Sigmoid colon (tissue), 6 donors: ENCODE measurements at regions not wholly inside any gene's neighbourhood (a gene's known extent, or its start where the extent isn't known, plus 50 kb on each side); places are given as distances from the start of the nearest gene placed in this dataset.

Experiments used
- DNase-seq: peaks from one replicate; pipeline ENCODE4 v3.0.0-alpha.2; 2019
- H3K27ac ChIP-seq, 4 donors: fragments of 200-600 bp; sonication (generic); one replicate each; pipeline ENCODE4 v1.5.1; 2016 to 2019; ENCODE audit warnings: mild to moderate bottlenecking in 1 of 4
- H3K27me3 ChIP-seq, 3 donors: fragments of 200-600 bp; sonication (generic); one replicate each; pipeline ENCODE4 v1.5.1; 2019; ENCODE audit warnings: mild to moderate bottlenecking in 1 of 3
- H3K36me3 ChIP-seq, 4 donors: fragments of 200-600 bp; sonication (generic); one replicate each; pipeline ENCODE4 v1.5.1; 2016 to 2019
- H3K4me1 ChIP-seq, 4 donors: fragments of 200-600 bp; sonication (generic); one replicate each; pipeline ENCODE4 v1.5.1; 2017 to 2019
- H3K4me3 ChIP-seq, 4 donors: fragments of 200-600 bp; sonication (generic); one replicate each; pipeline ENCODE4 v1.5.1; 2017 to 2019; ENCODE audit warnings: mild to moderate bottlenecking in 2 of 4, moderate library complexity in 1 of 4
- H3K9me3 ChIP-seq, 4 donors: fragments of 200-600 bp in 3 of 4; sonication (generic) in 3 of 4; one replicate each; pipeline versions ENCODE4 v1.5.1 to v1.6.1; 2013 to 2019
- EP300 ChIP-seq, 4 donors: sonication (generic); formaldehyde crosslinking; IDR thresholded peaks; one replicate each; pipeline ENCODE4 v1.6.1; 2017; ENCODE audit warnings: antibody characterized with exemption in 4 of 4
- POLR2A ChIP-seq, 2 donors: fragments of 450-650 bp; IDR thresholded peaks; one replicate each; pipeline ENCODE4 v1.6.1; 2016; ENCODE audit warnings: antibody characterized with exemption in 2 of 2, mild to moderate bottlenecking in 2 of 2, moderate library complexity in 2 of 2
- POLR2AphosphoS5 ChIP-seq, 4 donors: sonication (generic); formaldehyde crosslinking; IDR thresholded peaks; one replicate each; pipeline ENCODE4 v1.6.1; 2017; ENCODE audit warnings: antibody characterized with exemption in 4 of 4
- WGBS, 2 donors: extraction: QIAGEN DNeasy Blood & Tissue Kit; methylation state at CpG; one replicate each; pipeline ENCODE4 v1.1.7; 2013; 5-methylcytosine and 5-hydroxymethylcytosine counted together
- intact Hi-C: fragments of 100-400 bp; cut with DNase I; formaldehyde crosslinking; loops from one replicate; pipeline ENCODE4 v1.15.1; 2023
- TF ChIP-seq, protein P1 (sequence below), 4 experiments: fragments of 450-650 bp in 3 of 4; fragments of 200-600 bp in 1 of 4; IDR thresholded peaks; one replicate each; pipeline ENCODE4 v1.5.1; 2016 to 2019; ENCODE audit warnings: antibody characterized with exemption in 4 of 4, mild to moderate bottlenecking in 3 of 4, moderate library complexity in 2 of 4
- donor health status: healthy with polysubstance abuse.
- donor health status: healthy.

DNA sequence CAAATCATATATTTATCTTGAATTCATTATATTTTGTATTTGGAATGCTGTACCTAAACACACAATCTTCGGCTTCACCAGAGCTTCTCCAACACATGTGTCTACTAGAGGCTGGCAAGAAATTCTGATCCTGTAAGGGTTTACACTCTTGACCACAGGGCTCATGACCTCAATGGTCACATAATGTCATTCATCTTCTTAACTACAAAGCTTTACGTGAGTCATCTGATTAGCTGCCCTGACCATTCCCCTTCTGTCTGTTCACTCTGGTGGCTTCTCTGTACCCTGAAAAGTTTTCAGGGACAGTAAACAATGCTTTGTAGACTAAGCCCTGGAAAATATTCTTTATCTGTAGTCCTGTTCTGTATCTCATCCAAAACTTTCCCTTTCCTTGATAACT lies 423.9 kb downstream of the CMPK2 start:
- WGBS, 2 donors = 87 to 90% methylated on average over 2 of the region's 2 CpGs
- Histone ChIP-seq H3K4me3 (no peak overlapping the region), H3K4me1 (no peaks in the 10 kb centered on the region), H3K27ac (no peak overlapping the region), H3K27me3 (no peaks in the 10 kb centered on the region), H3K36me3 (no peaks in the 10 kb centered on the region), H3K9me3 (no peaks in the 10 kb centered on the region)
- TF ChIP-seq POLR2A (IDR thresholded peaks at IDR 0.05) = no peak
- no peak for TF ChIP-seq EP300 (IDR thresholded peaks at IDR 0.05)
- TF ChIP-seq, protein P1, sequence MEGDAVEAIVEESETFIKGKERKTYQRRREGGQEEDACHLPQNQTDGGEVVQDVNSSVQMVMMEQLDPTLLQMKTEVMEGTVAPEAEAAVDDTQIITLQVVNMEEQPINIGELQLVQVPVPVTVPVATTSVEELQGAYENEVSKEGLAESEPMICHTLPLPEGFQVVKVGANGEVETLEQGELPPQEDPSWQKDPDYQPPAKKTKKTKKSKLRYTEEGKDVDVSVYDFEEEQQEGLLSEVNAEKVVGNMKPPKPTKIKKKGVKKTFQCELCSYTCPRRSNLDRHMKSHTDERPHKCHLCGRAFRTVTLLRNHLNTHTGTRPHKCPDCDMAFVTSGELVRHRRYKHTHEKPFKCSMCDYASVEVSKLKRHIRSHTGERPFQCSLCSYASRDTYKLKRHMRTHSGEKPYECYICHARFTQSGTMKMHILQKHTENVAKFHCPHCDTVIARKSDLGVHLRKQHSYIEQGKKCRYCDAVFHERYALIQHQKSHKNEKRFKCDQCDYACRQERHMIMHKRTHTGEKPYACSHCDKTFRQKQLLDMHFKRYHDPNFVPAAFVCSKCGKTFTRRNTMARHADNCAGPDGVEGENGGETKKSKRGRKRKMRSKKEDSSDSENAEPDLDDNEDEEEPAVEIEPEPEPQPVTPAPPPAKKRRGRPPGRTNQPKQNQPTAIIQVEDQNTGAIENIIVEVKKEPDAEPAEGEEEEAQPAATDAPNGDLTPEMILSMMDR (IDR thresholded peaks at IDR 0.05) = no peak
- no peak for TF ChIP-seq POLR2AphosphoS5 (IDR thresholded peaks at IDR 0.05)
- DNase-seq = no peak
- intact Hi-C loops = no loop called here

DNA sequence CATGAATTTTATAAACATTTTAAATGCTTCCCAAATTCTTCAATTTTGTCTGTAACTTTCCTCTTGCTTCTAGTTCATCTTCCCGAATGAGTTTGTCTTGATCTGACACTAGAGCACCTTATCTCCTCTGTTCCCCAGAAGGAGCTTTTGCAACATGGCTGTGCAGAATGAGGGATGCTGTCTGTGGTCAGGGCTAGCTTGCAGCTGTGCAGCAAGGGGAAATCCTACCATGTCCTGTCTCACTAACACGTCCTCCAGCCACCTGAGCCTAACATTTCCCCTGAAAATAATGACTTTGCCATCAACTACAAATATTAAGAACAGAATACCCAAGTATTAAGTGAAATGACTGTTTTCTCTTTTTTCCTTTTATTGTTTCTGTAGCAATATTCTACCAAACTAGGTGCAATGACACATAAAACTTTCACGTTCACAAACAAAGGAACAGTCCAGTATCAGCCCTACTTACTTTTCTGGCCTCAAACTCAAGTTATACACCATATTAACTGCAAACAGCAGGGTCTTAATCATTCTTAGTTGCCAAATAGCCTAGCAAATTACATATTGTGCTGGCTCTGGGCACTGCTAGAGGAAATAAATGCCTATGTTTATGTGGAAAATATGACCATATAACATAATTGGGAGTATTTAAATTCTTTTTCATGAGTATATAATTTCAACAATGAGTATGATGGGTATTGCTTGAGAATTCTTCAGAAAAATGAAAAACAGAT lies 423.3 kb downstream of the CMPK2 start:
- intact Hi-C loops = no loop called here
- 73 to 77% methylated on average over 3 of the region's 3 CpGs for WGBS, 2 donors

DNA sequence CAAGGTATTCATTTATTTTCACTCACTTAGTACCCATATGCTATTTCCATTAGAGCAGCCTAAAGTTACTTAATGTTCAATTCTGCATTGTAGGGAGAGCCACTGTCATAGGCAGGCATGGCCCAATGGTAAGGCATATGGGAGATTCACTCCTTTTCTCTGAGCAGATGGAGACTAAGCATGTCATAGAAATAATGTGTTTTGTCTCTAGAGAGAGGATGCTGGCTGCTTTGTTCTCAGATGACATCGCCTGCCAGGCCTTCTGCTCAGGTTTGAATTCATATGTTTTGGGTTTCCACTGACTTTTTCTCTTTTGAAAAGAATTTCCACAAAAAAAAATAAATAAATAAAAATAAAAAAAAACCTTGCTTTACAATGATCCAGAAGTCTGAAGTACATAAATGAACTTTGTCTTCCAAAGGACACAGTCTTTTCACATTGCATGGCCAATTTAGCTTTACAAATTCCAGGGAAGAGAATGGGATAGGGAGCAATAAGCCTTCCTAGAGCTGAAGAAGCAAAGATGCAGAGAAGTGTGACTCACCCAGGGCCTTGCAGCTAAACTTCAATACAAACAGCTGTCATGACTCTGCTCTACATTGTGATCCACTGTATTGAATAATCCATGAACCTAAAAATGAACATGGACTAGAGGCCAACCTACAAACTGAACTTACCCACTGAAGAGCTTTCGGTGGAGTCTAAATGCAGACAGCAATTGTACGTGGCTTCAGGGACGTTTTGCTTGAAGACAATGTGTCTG lies 422.5 kb downstream of the CMPK2 start:
- Histone ChIP-seq H3K4me3 (no peak overlapping the region), H3K36me3 (no peaks in the 10 kb centered on the region), H3K27ac (no peak overlapping the region), H3K27me3 (no peaks in the 10 kb centered on the region), H3K9me3 (no peaks in the 10 kb centered on the region), H3K4me1 (no peaks in the 10 kb centered on the region)
- intact Hi-C loops = no loop called here
- WGBS, 2 donors = 87 to 92% methylated on average over 4 of the region's 4 CpGs
- TF ChIP-seq POLR2A (IDR thresholded peaks at IDR 0.05) (no peak), POLR2AphosphoS5 (IDR thresholded peaks at IDR 0.05) (no peak), EP300 (IDR thresholded peaks at IDR 0.05) (no peak)
- TF ChIP-seq, protein P1 (IDR thresholded peaks at IDR 0.05) = no peak
- no peak for DNase-seq

More for the DNA sequence above, 423.3 kb downstream of the CMPK2 start:
- H3K27me3 ChIP-seq = no peaks in the 10 kb centered on the region
- DNase-seq = no peak
- no peak overlapping the region for H3K4me3 ChIP-seq
- TF ChIP-seq POLR2A (IDR thresholded peaks at IDR 0.05) = no peak
- H3K27ac ChIP-seq = no peak overlapping the region
- no peaks in the 10 kb centered on the region for H3K9me3 ChIP-seq
- no peaks in the 10 kb centered on the region for H3K36me3 ChIP-seq
- no peaks in the 10 kb centered on the region for H3K4me1 ChIP-seq

DNA sequence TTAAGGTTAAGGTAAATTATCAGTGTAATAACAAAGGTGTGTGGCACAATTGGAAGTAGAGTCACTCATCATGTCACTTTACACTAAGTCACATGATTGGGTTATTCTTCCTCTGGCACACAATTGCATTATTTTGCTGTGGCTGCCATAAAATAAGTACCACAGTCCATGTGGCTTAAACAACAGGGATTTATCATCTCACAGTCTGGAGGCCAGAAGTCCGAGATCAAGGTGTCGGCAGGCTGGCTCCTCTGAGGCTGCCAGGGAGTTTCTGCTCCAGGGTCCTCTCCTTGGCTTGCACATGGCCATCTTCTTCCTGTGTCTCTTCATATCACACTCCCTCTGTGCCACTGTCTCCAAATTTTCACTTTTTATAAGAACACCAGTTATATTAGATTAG lies 421.2 kb downstream of the CMPK2 start:
- no peaks in the 10 kb centered on the region for H3K36me3 ChIP-seq
- TF ChIP-seq POLR2AphosphoS5 (IDR thresholded peaks at IDR 0.05) (no peak), EP300 (IDR thresholded peaks at IDR 0.05) (no peak), POLR2A (IDR thresholded peaks at IDR 0.05) (no peak)
- TF ChIP-seq, protein P1 (IDR thresholded peaks at IDR 0.05) = no peak
- no peaks in the 10 kb centered on the region for H3K9me3 ChIP-seq
- no peak overlapping the region for H3K27ac ChIP-seq
- no peaks in the 10 kb centered on the region for H3K27me3 ChIP-seq
- WGBS, 2 donors = 64 to 78% methylated on average over 2 of the region's 2 CpGs
- intact Hi-C loops = no loop called here
- H3K4me3 ChIP-seq = no peak overlapping the region
- no peak for DNase-seq
- H3K4me1 ChIP-seq = no peaks in the 10 kb centered on the region

DNA sequence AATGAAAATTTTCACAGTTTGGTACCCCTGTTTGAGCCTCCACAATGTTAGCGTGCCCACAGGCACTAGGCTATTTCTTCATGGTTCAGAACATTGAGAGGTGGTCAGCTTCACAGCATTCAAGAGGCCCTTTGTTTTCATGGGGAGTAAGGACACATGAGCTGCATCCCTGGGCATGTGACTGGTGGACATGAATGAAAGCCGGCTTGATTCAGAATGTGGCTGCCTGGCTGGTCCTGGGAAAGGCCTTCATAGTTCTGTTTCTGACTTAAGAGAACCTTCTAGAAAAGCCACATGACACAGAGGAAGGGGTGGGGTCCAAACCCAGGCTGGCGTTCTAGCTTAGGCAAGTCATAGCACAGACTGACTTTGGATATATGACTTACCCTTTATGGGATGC lies 420.6 kb downstream of the CMPK2 start:
- H3K27me3 ChIP-seq = no peaks in the 10 kb centered on the region
- 95% methylated on average over 3 of the region's 3 CpGs for WGBS, 2 donors
- no peak overlapping the region for H3K4me3 ChIP-seq
- intact Hi-C loops = no loop called here
- H3K27ac ChIP-seq = no peak overlapping the region
- TF ChIP-seq POLR2AphosphoS5 (IDR thresholded peaks at IDR 0.05) = no peak
- no peaks in the 10 kb centered on the region for H3K9me3 ChIP-seq
- no peaks in the 10 kb centered on the region for H3K36me3 ChIP-seq
- DNase-seq = no peak
- no peaks in the 10 kb centered on the region for H3K4me1 ChIP-seq
